SK-N-MC (cell line): ENCODE measurements at regions not wholly inside any gene's neighbourhood (a gene's known extent, or its start where the extent isn't known, plus 50 kb on each side); places are given as distances from the start of the nearest gene placed in this dataset.

ENCODE experiments used
- EZH2 ChIP-seq: fragments of 200-600 bp; sonication (generic); IDR thresholded peaks from one replicate; pipeline ENCODE4 v1.6.1; 2017; ENCODE audit warnings: antibody characterized with exemption
- POLR2AphosphoS5 ChIP-seq: IDR thresholded peaks from 2 replicates; pipeline ENCODE4 v1.6.1; 2012; ENCODE audit warnings: mild to moderate bottlenecking, low read depth, low read length, borderline replicate concordance

GRCh38 chr4:101696276-101697010 lies 94.1 kb upstream of the BANK1 start:
- TF ChIP-seq EZH2 (no peak), POLR2AphosphoS5 (no peak)
